Endothelial cell of umbilical vein (primary cell): ENCODE measurements at regions not wholly inside any gene's neighbourhood (a gene's known extent, or its start where the extent isn't known, plus 50 kb on each side); places are given as distances from the start of the nearest gene placed in this dataset.

Experiments
- EZH2 ChIP-seq: IDR thresholded peaks from 2 replicates; pipeline ENCODE4 v1.6.1; 2012; ENCODE audit warnings: borderline replicate concordance, low read depth, mild to moderate bottlenecking, moderate library complexity, low read length, inconsistent platforms; ENCODE audit not compliant: severe bottlenecking
- JUN ChIP-seq: IDR thresholded peaks from 2 replicates; pipeline ENCODE4 v1.6.1; 2011; ENCODE audit warnings: borderline replicate concordance, low read depth; ENCODE audit not compliant: insufficient read length, insufficient read depth
- MYC ChIP-seq: IDR thresholded peaks from one replicate; pipeline ENCODE4 v1.6.1; 2011; ENCODE audit warnings: mild to moderate bottlenecking, low read depth, low read length
- POLR2A ChIP-seq: IDR thresholded peaks from 2 replicates; pipeline ENCODE4 v1.6.1; 2012; ENCODE audit warnings: low read depth, mild to moderate bottlenecking, control low read depth, low read length
- POLR2AphosphoS5 ChIP-seq: IDR thresholded peaks from 2 replicates; pipeline ENCODE4 v1.6.1; 2012; ENCODE audit warnings: low read depth, mild to moderate bottlenecking, control low read depth, low read length, moderate library complexity; ENCODE audit not compliant: insufficient read depth
- TF ChIP-seq, protein P1 (sequence below), 2 donors: IDR thresholded peaks; 1 replicate in 1 of 2; 2 replicates in 1 of 2; pipeline ENCODE4 v1.5.1; 2011; ENCODE audit warnings: low read length in 2 of 2, mild to moderate bottlenecking in 2 of 2, moderate library complexity in 2 of 2, control low read depth in 1 of 2, inconsistent platforms in 1 of 2, low read depth in 1 of 2; ENCODE audit not compliant: insufficient read depth in 1 of 2; ENCODE audit errors: extremely low read depth in 1 of 2
- TF ChIP-seq, protein P2 (sequence below): IDR thresholded peaks from 2 replicates; pipeline ENCODE4 v1.6.1; 2011; ENCODE audit not compliant: insufficient read depth, insufficient read length

DNA sequence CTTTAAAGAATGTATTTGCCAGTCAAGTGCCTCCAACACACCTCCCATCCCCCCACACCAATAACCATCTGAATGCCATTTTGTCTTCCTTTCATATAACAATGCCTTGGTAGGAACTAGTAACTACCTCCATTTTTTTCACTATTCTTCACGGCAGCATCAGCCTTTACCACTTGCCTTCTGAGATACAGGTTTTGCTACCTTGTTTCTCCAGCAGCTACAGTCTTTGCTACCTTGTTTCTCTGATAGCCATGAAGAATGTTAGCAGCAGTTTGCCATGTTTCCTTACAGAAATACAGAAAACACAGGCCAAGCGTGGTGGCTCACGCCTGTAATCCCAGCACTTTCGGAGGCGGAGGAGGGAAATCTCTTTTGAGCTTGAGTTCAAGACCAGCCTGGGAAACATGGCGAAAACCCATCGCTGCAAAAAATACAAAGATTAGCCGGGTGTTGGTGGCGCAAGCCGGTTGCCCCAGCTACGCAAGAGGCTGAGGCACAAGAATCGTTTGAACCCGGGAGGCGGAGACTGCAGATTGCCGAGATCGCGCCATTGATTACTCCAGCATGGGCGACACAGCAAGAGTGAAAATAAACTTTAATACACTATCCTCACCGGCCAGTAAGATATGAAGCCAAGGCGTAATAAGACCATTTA lies 100.9 kb downstream of the HFE start:
- TF ChIP-seq JUN (no peak), POLR2AphosphoS5 (no peak), POLR2A (no peak), EZH2 (no peak), MYC (no peak)
- TF ChIP-seq, protein P1, sequence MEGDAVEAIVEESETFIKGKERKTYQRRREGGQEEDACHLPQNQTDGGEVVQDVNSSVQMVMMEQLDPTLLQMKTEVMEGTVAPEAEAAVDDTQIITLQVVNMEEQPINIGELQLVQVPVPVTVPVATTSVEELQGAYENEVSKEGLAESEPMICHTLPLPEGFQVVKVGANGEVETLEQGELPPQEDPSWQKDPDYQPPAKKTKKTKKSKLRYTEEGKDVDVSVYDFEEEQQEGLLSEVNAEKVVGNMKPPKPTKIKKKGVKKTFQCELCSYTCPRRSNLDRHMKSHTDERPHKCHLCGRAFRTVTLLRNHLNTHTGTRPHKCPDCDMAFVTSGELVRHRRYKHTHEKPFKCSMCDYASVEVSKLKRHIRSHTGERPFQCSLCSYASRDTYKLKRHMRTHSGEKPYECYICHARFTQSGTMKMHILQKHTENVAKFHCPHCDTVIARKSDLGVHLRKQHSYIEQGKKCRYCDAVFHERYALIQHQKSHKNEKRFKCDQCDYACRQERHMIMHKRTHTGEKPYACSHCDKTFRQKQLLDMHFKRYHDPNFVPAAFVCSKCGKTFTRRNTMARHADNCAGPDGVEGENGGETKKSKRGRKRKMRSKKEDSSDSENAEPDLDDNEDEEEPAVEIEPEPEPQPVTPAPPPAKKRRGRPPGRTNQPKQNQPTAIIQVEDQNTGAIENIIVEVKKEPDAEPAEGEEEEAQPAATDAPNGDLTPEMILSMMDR (IDR thresholded peaks at IDR 0.05; ENCODE audit: extremely low read depth in 1 of 2, insufficient read depth in 1 of 2, low read depth in 1 of 2, low read length in 2 of 2) = no peak
- TF ChIP-seq, protein P2, sequence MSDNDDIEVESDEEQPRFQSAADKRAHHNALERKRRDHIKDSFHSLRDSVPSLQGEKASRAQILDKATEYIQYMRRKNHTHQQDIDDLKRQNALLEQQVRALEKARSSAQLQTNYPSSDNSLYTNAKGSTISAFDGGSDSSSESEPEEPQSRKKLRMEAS = no peak
